Small intestine (tissue), 7 donors: ENCODE measurements at regions not wholly inside any gene's neighbourhood (a gene's known extent, or its start where the extent isn't known, plus 50 kb on each side); places are given as distances from the start of the nearest gene placed in this dataset.
"Not testable (repeated sequence)": the region's sequence is repeated elsewhere in the genome, so short reads cannot be mapped to it uniquely, and the experiment has no call there.

Experiments
- DNase-seq, 2 donors: peaks; one replicate each; pipeline versions ENCODE4 v3.0.0 to v3.0.0-alpha.2; 2013
- FAIRE-seq: peaks from 2 replicates; lab custom pipeline; 2012; peaks lifted over from hg19 to GRCh38; lab: Jason Lieb, UNC
- H3K27ac ChIP-seq, 3 donors: one replicate each; pipeline ENCODE4 v1.5.1; 2013; ENCODE audit warnings: low read length in 2 of 3, mild to moderate bottlenecking in 2 of 3, control low read depth in 1 of 3, inconsistent platforms in 1 of 3, low read depth in 1 of 3, moderate library complexity in 1 of 3
- H3K27me3 ChIP-seq, 3 donors: one replicate each; pipeline ENCODE4 v1.6.1; 2013; ENCODE audit warnings: low read length in 3 of 3, inconsistent platforms in 1 of 3; ENCODE audit not compliant: control insufficient read depth in 3 of 3, insufficient read depth in 3 of 3
- H3K36me3 ChIP-seq, 3 donors: one replicate each; pipeline ENCODE4 v1.6.1; 2013; ENCODE audit warnings: low read length in 3 of 3, inconsistent platforms in 1 of 3, low read depth in 1 of 3, mild to moderate bottlenecking in 1 of 3, moderate library complexity in 1 of 3; ENCODE audit not compliant: control insufficient read depth in 3 of 3, insufficient read depth in 2 of 3
- H3K4me1 ChIP-seq, 3 donors: one replicate each; pipeline ENCODE4 v1.6.1; 2013; ENCODE audit warnings: low read length in 2 of 3, inconsistent platforms in 1 of 3, low read depth in 1 of 3, mild to moderate bottlenecking in 1 of 3, moderate library complexity in 1 of 3; ENCODE audit not compliant: control insufficient read depth in 3 of 3, insufficient read depth in 2 of 3
- H3K4me3 ChIP-seq, 3 donors: one replicate each; pipeline ENCODE4 v1.5.1; 2013; ENCODE audit warnings: low read length in 3 of 3, control low read depth in 1 of 3, inconsistent platforms in 1 of 3, low read depth in 1 of 3, mild to moderate bottlenecking in 1 of 3, moderate library complexity in 1 of 3
- H3K9me3 ChIP-seq, 2 donors: one replicate each; pipeline ENCODE4 v1.6.1; 2013; ENCODE audit warnings: low read depth in 1 of 2, low read length in 1 of 2; ENCODE audit not compliant: control insufficient read depth in 2 of 2, insufficient read depth in 1 of 2
- WGBS, 3 donors: extraction: QIAGEN DNeasy Blood & Tissue Kit; methylation state at CpG; one replicate each; pipeline ENCODE4 v1.1.7; 2013; 5-methylcytosine and 5-hydroxymethylcytosine counted together
- donor health status: healthy with polysubstance abuse.
- donor health status: control.
- donor health status: control.
- donor health status: Bipolar disorder and iron deficiency.
- donor health status: healthy.

DNA sequence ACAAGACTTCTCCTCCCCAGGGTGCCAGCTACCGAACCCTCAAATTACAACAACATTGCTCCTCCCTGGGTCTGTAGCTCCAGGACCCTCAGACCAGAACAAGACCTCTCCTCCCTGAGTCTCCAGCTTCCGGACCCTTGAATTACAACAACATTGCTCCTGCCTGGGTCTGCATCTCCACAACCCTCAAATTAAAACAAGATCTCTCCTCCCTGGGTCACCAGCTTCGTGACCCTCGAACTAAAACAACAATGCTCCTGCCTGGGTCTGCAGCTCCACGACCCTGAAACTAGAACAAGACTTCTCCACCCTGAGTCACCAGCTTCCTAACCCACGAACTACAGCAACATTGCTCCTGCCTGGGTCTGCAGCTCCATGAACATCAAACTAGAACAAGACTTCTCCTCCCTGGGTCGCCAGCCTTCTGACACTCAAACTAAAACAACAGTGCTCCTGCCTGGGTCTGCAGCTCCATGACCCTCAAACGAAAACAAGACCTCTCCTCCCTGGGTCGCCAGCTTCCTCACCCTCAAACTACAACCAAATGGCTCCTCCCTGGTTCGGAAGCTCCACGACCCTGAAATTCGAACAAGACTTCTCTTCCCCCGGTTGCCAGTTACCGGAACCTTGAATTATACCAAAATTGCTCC lies 324.5 kb downstream of the PREX1 start:
- Histone ChIP-seq H3K4me1 (no peaks in the 10 kb centered on the region), H3K27ac (no peak overlapping the region), H3K27me3 (no peaks in the 10 kb centered on the region), H3K9me3 (no peaks in the 10 kb centered on the region), H3K4me3 (no peak overlapping the region), H3K36me3 (no peaks in the 10 kb centered on the region)
- 59 to 69% (median 64%) methylated on average over 14 of the region's 14 CpGs for WGBS, 3 donors
- DNase-seq (no peak), FAIRE-seq (no peak)

DNA sequence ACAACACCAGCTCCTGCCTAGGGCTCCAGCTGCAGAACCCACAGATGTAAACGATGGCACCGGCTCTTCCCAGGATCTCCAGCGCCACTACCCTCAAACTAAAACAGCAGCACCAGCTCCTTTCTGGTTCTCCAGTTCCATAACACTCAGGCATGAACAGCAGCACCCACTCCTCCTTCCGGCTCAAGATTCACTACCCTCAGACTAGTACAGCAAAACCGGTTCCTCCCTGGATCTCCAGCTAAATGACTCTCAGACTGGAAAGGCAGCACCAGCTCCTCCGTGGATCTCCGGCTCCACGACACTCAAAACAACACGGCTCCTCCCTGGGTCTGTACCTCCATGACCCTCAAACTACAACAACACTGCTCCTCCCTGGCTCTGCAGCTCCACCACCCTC lies 325.0 kb downstream of the PREX1 start:
- Histone ChIP-seq H3K4me3 (no peak overlapping the region), H3K4me1 (no peaks in the 10 kb centered on the region), H3K27me3 (no peaks in the 10 kb centered on the region), H3K9me3 (no peaks in the 10 kb centered on the region), H3K27ac (no peak overlapping the region), H3K36me3 (no peaks in the 10 kb centered on the region)
- WGBS, 3 donors, result 82 to 85% (median 83%) methylated on average over 9 of the region's 9 CpGs
- FAIRE-seq (no peak), DNase-seq (no peak)

DNA sequence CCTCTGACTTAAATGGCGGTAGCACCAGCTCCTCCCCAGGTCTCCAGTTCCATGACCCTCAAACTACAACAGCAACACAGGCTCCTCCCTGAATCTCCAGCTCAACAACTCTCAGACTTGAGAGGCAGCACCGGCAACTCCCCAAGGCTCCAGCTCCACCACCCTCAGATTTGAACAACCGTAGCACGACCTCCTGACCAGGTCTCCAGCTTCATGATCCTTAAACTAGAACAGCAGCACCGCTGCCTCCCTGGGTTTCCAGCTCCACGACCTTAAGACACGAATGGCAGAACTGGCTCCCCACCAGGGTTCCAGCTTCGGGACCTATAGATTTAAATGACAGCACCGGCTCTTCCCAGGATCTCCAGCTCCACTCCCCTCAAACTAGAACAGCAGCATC lies 325.8 kb downstream of the PREX1 start:
- FAIRE-seq, result no peak
- H3K27me3 ChIP-seq, result no peaks in the 10 kb centered on the region
- H3K27ac ChIP-seq, result no peak overlapping the region
- H3K4me3 ChIP-seq, result no peak overlapping the region
- H3K9me3 ChIP-seq, result no peaks in the 10 kb centered on the region
- no peaks in the 10 kb centered on the region for H3K36me3 ChIP-seq
- no peak for DNase-seq
- 80 to 84% (median 83%) methylated on average over 9 of the region's 9 CpGs for WGBS, 3 donors
- H3K4me1 ChIP-seq, result no peaks in the 10 kb centered on the region

DNA sequence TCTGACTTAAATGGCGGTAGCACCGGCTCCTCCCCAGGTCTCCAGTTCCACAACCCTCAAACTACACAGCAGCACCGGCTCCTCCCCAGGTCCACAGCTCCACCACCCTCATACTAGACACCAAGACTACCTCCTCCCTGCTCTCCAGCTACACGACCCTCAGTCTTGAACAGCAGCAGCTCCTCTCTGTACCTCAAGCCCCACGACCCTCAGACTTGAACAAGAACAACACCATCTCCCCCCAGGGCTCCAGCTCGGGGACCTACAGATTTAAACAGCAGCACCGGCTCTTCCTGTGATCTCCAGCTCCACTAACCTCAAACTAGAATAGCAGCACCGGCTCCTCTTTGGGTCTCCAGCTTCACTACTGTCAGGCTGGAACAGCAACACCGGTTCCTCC lies 326.9 kb downstream of the PREX1 start:
- not testable (repeated sequence) for DNase-seq, H3K27me3 ChIP-seq, H3K9me3 ChIP-seq, H3K36me3 ChIP-seq, FAIRE-seq, H3K4me3 ChIP-seq, H3K27ac ChIP-seq, H3K4me1 ChIP-seq
- 67 to 72% (median 69%) methylated on average over 9 of the region's 9 CpGs for WGBS, 3 donors

DNA sequence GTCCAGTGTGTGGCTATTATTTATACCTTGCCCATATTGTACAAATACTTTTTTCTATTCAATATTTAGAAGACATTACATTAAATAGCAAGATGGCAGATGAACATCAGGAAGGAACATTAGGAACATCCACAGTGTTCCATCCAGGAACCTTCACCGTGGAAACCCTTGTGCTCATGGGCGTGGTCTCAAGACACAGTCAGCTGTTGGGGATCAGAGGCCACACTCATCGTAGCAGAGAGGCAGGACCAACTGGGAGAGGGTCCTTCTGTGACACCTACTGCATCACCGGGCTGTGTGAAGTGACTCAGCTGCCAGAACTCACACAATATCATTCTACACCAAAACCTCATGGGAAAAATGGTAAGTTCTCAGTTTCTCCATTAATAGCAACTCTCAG lies 328.9 kb downstream of the PREX1 start:
- DNase-seq, H3K27ac ChIP-seq, H3K4me3 ChIP-seq, FAIRE-seq, H3K36me3 ChIP-seq, H3K4me1 ChIP-seq, H3K9me3 ChIP-seq, H3K27me3 ChIP-seq: not testable (repeated sequence)
- 40 to 55% (median 46%) methylated on average over 4 of the region's 4 CpGs for WGBS, 3 donors

DNA sequence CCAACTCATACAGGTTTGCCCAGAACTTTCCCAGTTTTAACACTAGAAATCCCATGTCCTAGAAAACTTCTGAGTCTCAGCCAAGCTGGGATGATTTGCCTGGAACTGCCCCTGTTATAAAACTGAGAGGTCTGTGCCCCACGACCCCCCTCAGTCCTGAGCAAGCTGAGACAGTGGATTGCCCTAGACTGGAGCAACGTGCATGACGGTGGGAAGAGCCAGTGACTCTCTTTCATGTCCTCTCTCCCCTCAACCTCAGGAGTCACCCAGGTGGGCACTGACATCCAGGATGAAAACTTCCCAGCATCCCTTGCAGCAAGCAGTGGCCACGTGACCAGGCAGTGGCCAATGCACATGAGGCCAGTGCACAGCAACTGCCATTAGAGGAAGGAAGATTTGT lies 329.7 kb downstream of the PREX1 start:
- H3K27ac ChIP-seq, FAIRE-seq, H3K36me3 ChIP-seq, H3K4me3 ChIP-seq, H3K9me3 ChIP-seq, H3K4me1 ChIP-seq, DNase-seq, H3K27me3 ChIP-seq: not testable (repeated sequence)
- WGBS, 3 donors, result 60 to 76% (median 64%) methylated on average over 4 of the region's 4 CpGs

DNA sequence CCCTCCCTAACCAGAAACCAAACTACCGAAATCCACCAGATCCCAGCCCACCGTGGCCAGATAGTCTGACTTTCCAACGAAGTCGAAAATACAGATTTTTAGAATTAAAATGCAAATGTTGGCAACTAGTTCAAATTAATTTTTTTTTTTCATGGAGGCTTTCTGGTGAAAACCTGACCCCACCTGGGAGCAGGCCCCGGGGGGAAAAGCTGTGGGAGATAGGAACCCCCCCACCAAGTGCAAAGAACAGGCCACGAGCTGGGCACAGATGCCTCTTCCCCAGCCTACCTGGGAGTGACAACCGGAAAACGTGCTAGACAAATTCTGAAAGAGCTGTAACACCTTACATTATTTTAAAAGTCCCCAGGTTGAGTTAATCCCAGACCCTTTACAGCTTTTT lies 333.8 kb downstream of the PREX1 start:
- Histone ChIP-seq H3K9me3 (no peaks in the 10 kb centered on the region), H3K4me1 (no peaks in the 10 kb centered on the region), H3K27ac (no peak overlapping the region), H3K27me3 (no peaks in the 10 kb centered on the region), H3K36me3 (no peaks in the 10 kb centered on the region), H3K4me3 (no peak overlapping the region)
- FAIRE-seq (no peak), DNase-seq (no peak)
- WGBS, 3 donors, result 69 to 76% (median 75%) methylated on average over 8 of the region's 8 CpGs

DNA sequence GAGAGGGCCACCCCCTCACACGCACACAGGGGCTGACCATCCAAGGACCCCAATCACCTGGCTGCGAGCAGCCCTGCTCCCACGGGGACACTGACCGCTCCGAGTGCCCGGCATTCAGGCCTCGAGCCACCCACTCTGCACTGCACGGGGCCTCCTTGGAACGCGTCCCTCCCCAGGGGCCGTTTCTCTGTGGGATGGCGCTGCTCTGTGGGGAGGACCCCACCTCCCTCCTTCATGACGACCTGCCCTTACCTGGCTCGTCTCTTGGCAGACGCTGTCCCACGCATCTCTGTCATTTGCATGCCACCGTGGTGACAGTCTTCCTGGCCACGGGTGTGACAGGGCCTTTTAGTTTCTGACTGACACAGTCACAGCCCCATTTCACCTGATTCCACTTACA lies 334.5 kb downstream of the PREX1 start:
- H3K27ac ChIP-seq, H3K36me3 ChIP-seq, H3K4me3 ChIP-seq, H3K9me3 ChIP-seq, FAIRE-seq, DNase-seq, H3K4me1 ChIP-seq, H3K27me3 ChIP-seq: not testable (repeated sequence)
- WGBS, 3 donors, result 66 to 77% (median 71%) methylated on average over 12 to 18 of the region's 18 CpGs

DNA sequence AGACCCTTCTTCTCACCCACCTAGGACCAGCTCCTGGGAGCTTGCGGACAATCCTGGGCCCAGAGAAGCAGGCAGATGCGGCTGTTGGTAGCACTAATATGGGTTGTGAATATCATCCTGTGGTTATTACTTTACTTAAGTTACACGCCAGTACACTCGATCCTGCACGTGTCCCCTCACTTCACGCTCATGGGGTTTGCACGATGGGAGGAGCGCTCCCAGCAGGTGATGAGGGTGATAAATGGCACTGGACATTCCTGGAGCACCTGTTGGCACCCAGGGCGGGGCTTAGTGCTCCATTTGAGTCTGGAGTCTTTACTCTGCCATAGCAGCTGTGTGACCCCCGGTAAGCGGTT lies 335.1 kb downstream of the PREX1 start:
- no peaks in the 10 kb centered on the region for H3K27me3 ChIP-seq
- no peak for FAIRE-seq
- H3K4me3 ChIP-seq, result no peak overlapping the region
- no peaks in the 10 kb centered on the region for H3K4me1 ChIP-seq
- 67 to 89% (median 77%) methylated on average over 11 of the region's 11 CpGs for WGBS, 3 donors
- H3K27ac ChIP-seq, result no peak overlapping the region
- no peak for DNase-seq
- no peaks in the 10 kb centered on the region for H3K36me3 ChIP-seq
- no peaks in the 10 kb centered on the region for H3K9me3 ChIP-seq
